OCI-LY7 (cell line): ENCODE measurements at regions not wholly inside any gene's neighbourhood (a gene's known extent, or its start where the extent isn't known, plus 50 kb on each side); places are given as distances from the start of the nearest gene placed in this dataset.

Experiments
- BruUV-seq: library from RNA; stranded (reverse); fragments of 400-500 nt; replicated peaks from 2 replicates; lab custom pipeline; 2021; lab: Mats Ljungman, UMichigan
- CTCF ChIA-PET: fragments of 300-600 bp; sonication (Branson Sonifier 250); formaldehyde crosslinking; loops from one replicate; lab custom pipeline; 2022; ENCODE audit warnings: antibody characterized with exemption; ENCODE audit not compliant: unreplicated experiment; lab: Charles Lee
- POLR2A ChIA-PET: fragments of 300-600 bp; sonication (Branson Sonifier 250); formaldehyde crosslinking; loops from one replicate; lab custom pipeline; 2022; ENCODE audit warnings: antibody characterized with exemption; lab: Charles Lee
- DNase-seq: peaks from one replicate; pipeline ENCODE4 v3.0.0-alpha.2; 2015; ENCODE audit warnings: low spot score
- H2AFZ ChIP-seq: fragments of 200-600 bp; sonication (generic), shearing (Covaris generic); 2 replicates; pipeline ENCODE4 v1.6.1; 2014; ENCODE audit warnings: mild to moderate bottlenecking, antibody characterized with exemption, low read length, moderate library complexity
- H3K27ac ChIP-seq: fragments of 200-600 bp; sonication (generic); 2 replicates; pipeline ENCODE4 v1.5.1; 2014; ENCODE audit warnings: mixed run types, low read depth, mild to moderate bottlenecking, moderate library complexity, low read length, inconsistent platforms; ENCODE audit not compliant: poor library complexity, severe bottlenecking
- H3K36me3 ChIP-seq: fragments of 200-600 bp; sonication (generic); 2 replicates; pipeline ENCODE4 v1.6.1; 2014; ENCODE audit warnings: mild to moderate bottlenecking, antibody characterized with exemption, low read length, moderate library complexity, mixed read lengths; ENCODE audit not compliant: insufficient read depth
- H3K4me1 ChIP-seq: fragments of 200-600 bp; sonication (generic); 2 replicates; pipeline ENCODE4 v1.5.1; 2014; ENCODE audit warnings: mild to moderate bottlenecking, low read length; ENCODE audit not compliant: insufficient read depth, poor library complexity, severe bottlenecking
- H3K4me2 ChIP-seq: fragments of 200-600 bp; sonication (generic); 2 replicates; pipeline ENCODE4 v1.6.1; 2014; ENCODE audit warnings: mild to moderate bottlenecking, low read length
- H3K4me3 ChIP-seq: fragments of 200-600 bp; sonication (generic); 2 replicates; pipeline ENCODE4 v1.5.1; 2014; ENCODE audit warnings: mild to moderate bottlenecking, low read depth, low read length; ENCODE audit not compliant: poor library complexity, severe bottlenecking
- H3K79me2 ChIP-seq: fragments of 200-600 bp; sonication (generic); 2 replicates; pipeline ENCODE4 v1.6.1; 2016; ENCODE audit warnings: low read depth, mild to moderate bottlenecking, low read length, moderate library complexity, mixed read lengths; ENCODE audit not compliant: insufficient read depth
- H3K9me2 ChIP-seq: fragments of 200-600 bp; sonication (generic); 2 replicates; pipeline ENCODE4 v1.6.1; 2016; ENCODE audit warnings: mild to moderate bottlenecking, low read length, mixed read lengths; ENCODE audit not compliant: insufficient read depth
- H3K9me3 ChIP-seq: fragments of 200-600 bp; sonication (generic); 2 replicates; pipeline ENCODE4 v1.6.1; 2014; ENCODE audit warnings: mild to moderate bottlenecking, mixed run types, low read length, mixed read lengths
- H4K20me1 ChIP-seq: fragments of 200-600 bp; sonication (generic); 2 replicates; pipeline ENCODE4 v1.6.1; 2014; ENCODE audit warnings: mild to moderate bottlenecking, antibody characterized with exemption, low read length, moderate library complexity, mixed read lengths; ENCODE audit not compliant: insufficient read depth
- EZH2phosphoT487 ChIP-seq: fragments of 200-600 bp; sonication (generic); IDR thresholded peaks from 2 replicates; pipeline ENCODE4 v1.6.1; 2018; ENCODE audit warnings: low read depth, borderline replicate concordance, mild to moderate bottlenecking, mixed run types, antibody characterized with exemption, low read length, moderate library complexity, mixed read lengths
- intact Hi-C: fragments of 100-400 bp; cut with micrococcal nuclease; formaldehyde crosslinking; loops from one replicate; pipeline ENCODE4 v1.10.0; 2022; ENCODE audit not compliant: unreplicated experiment
- TF ChIP-seq, protein P1 (sequence below): fragments of 200-600 bp; sonication (generic); conservative IDR thresholded peaks from 2 replicates; pipeline ENCODE4 v1.5.1; 2014; ENCODE audit warnings: mild to moderate bottlenecking, antibody characterized with exemption, low read length, moderate library complexity, mixed read lengths

DNA sequence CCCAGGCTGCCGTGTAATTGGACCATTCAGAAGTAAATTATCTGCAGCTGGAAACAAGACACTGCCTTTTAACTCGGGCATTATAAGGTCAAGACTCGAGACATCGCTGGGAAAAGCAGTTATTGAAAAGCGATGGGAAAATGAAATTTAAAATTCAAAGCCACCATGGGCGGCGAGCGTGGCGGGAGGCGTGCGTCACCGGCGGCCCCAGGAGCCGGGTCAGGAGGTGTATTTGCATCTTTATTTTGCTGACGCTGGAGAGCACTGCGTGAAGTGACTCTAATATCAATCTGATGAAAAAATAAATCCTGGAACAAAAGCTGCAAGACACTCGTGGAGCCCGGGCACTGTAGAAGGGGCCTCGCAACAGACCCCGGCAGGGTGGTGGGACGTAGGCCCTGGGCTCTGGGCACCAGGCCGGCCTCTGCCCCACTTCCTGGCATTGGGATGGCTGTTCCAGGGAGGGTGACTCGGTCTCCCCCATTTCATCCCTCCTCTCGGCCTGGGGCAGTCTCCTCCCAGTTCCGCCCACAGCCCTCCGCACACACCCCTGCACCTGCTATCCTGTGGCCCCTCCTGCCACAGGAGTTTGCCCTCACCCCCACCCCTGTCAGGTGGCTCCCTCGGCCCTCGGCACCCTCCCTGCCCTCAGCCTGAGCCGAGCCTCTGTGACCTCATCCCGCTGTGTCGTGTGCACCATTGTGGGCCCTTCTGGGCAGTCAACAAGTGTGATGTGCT, 196.2 kb downstream of the KIF26A start:
- ChIA-PET CTCF (interaction anchor here (0.5 kb wide), 1 partner anchor 181 kb away, joined by 8 read pairs; no protein-coding TSS in a partner anchor), POLR2A (no interaction called here)
- no peak for DNase-seq
- H3K9me3 ChIP-seq: peaks cover 8% of the 10 kb centered on the region; the same call in 1 of the 2 replicates
- no peaks in the 10 kb centered on the region for H3K36me3 ChIP-seq
- no TSS peak for BruUV-seq
- intact Hi-C loops: no loop called here
- H3K79me2 ChIP-seq: no peaks in the 10 kb centered on the region
- no peaks in the 10 kb centered on the region for H3K4me1 ChIP-seq
- no peak overlapping the region for H3K4me3 ChIP-seq
- H2AFZ ChIP-seq: no peak overlapping the region
- no peaks in the 10 kb centered on the region for H3K9me2 ChIP-seq
- no peak for TF ChIP-seq EZH2phosphoT487
- TF ChIP-seq, protein P1, sequence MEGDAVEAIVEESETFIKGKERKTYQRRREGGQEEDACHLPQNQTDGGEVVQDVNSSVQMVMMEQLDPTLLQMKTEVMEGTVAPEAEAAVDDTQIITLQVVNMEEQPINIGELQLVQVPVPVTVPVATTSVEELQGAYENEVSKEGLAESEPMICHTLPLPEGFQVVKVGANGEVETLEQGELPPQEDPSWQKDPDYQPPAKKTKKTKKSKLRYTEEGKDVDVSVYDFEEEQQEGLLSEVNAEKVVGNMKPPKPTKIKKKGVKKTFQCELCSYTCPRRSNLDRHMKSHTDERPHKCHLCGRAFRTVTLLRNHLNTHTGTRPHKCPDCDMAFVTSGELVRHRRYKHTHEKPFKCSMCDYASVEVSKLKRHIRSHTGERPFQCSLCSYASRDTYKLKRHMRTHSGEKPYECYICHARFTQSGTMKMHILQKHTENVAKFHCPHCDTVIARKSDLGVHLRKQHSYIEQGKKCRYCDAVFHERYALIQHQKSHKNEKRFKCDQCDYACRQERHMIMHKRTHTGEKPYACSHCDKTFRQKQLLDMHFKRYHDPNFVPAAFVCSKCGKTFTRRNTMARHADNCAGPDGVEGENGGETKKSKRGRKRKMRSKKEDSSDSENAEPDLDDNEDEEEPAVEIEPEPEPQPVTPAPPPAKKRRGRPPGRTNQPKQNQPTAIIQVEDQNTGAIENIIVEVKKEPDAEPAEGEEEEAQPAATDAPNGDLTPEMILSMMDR: no peak
- H3K4me2 ChIP-seq: no peak overlapping the region
- no peak overlapping the region for H3K27ac ChIP-seq
- H4K20me1 ChIP-seq: no peaks in the 10 kb centered on the region

DNA sequence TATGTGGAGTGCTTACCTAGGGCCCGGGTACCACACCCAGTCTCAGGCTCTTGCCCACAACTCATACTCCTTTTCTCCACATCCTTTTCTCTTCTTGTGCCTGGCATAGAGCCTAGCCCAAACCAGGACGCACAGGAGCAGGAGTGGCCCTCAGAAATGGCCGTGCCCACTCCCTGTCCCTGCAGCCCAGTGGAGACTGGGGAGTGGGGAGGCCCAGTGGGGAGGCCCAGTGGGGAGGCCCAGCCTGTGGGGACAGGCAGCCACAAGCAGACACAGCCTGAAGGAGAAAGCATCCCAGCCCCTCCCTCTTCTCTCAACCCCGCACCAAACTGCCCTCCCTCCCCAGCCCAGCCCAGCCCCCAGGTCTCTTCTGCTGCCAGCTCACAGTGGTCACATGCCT, 196.8 kb downstream of the KIF26A start:
- Histone ChIP-seq H3K27ac (no peak overlapping the region), H3K4me1 (no peaks in the 10 kb centered on the region), H3K4me3 (no peak overlapping the region), H2AFZ (no peak overlapping the region), H3K9me2 (no peaks in the 10 kb centered on the region), H4K20me1 (no peaks in the 10 kb centered on the region), H3K36me3 (no peaks in the 10 kb centered on the region), H3K79me2 (no peaks in the 10 kb centered on the region), H3K4me2 (no peak overlapping the region), H3K9me3 (peaks cover 2% of the 10 kb centered on the region; the same call in 1 of the 2 replicates)
- no peak for DNase-seq
- ChIA-PET CTCF (interaction anchor here (0.5 kb wide), 1 partner anchor 182 kb away, joined by 8 read pairs; no protein-coding TSS in a partner anchor), POLR2A (no interaction called here)
- TF ChIP-seq EZH2phosphoT487: no peak
- TF ChIP-seq, protein P1: no peak
- intact Hi-C loops: no loop called here
- BruUV-seq: no TSS peak

DNA sequence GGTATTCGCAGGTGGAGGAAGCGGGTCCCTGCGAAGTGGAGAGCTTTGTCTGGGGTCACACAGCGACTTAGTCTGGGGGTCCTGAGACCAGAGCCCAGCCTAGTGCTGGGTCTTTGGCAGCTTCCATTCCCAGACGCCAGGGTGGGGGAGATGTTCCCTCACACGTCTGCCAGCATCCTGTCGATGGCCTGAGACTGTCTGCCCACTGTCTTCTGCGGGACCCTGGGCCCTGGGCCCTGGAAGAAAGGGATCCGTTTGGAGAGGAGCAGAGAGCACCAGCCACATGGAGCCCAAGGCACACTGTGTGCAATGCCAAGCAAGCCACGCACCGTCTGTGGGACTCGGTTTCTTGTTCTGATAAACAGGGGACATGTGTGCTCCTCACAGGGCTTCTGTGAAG, 197.2 kb downstream of the KIF26A start:
- intact Hi-C loops: no loop called here

More for the DNA sequence above, 197.2 kb downstream of the KIF26A start:
- H3K4me2 ChIP-seq: no peak overlapping the region
- TF ChIP-seq, protein P1: no peak
- TF ChIP-seq EZH2phosphoT487: no peak
- H3K79me2 ChIP-seq: no peaks in the 10 kb centered on the region
- no peaks in the 10 kb centered on the region for H3K4me1 ChIP-seq
- CTCF ChIA-PET: interaction anchor here (0.5 kb wide), 1 partner anchor 182 kb away, joined by 8 read pairs; no protein-coding TSS in a partner anchor
- no peaks in the 10 kb centered on the region for H3K9me3 ChIP-seq
- BruUV-seq: no TSS peak
- H3K27ac ChIP-seq: no peak overlapping the region
- no peaks in the 10 kb centered on the region for H3K36me3 ChIP-seq
- DNase-seq: no peak
- H3K9me2 ChIP-seq: no peaks in the 10 kb centered on the region
- H4K20me1 ChIP-seq: no peaks in the 10 kb centered on the region
- H2AFZ ChIP-seq: no peak overlapping the region
- H3K4me3 ChIP-seq: no peak overlapping the region
- POLR2A ChIA-PET: no interaction called here
